Erythroblast (primary cell): ENCODE measurements at regions not wholly inside any gene's neighbourhood (a gene's known extent, or its start where the extent isn't known, plus 50 kb on each side); places are given as distances from the start of the nearest gene placed in this dataset.

Source experiments
- DNase-seq, 2 experiments: peaks; one replicate each; lab custom pipeline; 2025; lab: John Stamatoyannopoulos, UW
- GATA1 ChIP-seq: IDR thresholded peaks from 2 replicates; pipeline ENCODE4 v1.6.1; 2011; ENCODE audit warnings: low read depth, mild to moderate bottlenecking, control low read depth, low read length, moderate library complexity
- POLR2A ChIP-seq: IDR thresholded peaks from 2 replicates; pipeline ENCODE4 v1.6.1; 2011; ENCODE audit warnings: mild to moderate bottlenecking, low read length

GRCh38 chr14:40599725-40600124 lies 1007.0 kb upstream of the LRFN5 start:
- DNase-seq, result no peak

GRCh38 chr14:40581264-40581663 lies 1025.4 kb upstream of the LRFN5 start:
- TF ChIP-seq POLR2A (no peak), GATA1 (no peak)
- DNase-seq, result no peak

More at GRCh38 chr14:40599725-40600124, 1007.0 kb upstream of the LRFN5 start:
- TF ChIP-seq GATA1, result no peak
- TF ChIP-seq POLR2A, result no peak

DNA sequence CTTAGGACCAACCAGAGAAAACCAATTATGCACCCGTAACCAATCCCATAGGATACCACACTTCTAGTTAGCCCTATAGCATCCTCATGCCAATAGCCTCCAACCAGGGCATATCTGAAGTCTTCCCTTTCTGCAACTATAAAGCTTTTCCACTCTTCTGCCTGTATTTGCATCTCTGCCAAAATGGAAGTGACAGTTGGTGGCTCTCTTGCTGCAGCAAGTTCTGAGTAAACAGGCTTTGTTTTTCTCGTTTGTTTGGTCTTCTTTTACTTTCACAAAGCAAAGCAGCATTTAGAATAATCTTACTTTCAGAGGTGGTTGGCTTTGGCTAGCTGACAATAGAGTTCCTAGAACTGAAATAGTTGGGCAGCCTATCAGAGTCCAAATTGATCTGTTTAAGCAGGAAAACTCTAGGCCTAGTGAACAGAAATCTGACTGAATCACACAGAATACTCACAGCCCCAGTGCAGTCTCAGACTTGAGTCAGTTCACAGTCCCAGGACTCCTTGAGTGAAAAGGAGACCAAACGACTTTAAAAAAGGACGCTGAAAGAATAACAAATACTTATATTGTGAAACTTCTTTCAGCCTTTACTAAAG lies 1029.7 kb upstream of the LRFN5 start:
- TF ChIP-seq GATA1, result no peak
- no peak for TF ChIP-seq POLR2A
- no peak for DNase-seq

- no peak for DNase-seq
- TF ChIP-seq GATA1, result no peak
- no peak for TF ChIP-seq POLR2A
Observed at GRCh38 chr14:40574780-40575179, 1031.9 kb upstream of the LRFN5 start.

DNA sequence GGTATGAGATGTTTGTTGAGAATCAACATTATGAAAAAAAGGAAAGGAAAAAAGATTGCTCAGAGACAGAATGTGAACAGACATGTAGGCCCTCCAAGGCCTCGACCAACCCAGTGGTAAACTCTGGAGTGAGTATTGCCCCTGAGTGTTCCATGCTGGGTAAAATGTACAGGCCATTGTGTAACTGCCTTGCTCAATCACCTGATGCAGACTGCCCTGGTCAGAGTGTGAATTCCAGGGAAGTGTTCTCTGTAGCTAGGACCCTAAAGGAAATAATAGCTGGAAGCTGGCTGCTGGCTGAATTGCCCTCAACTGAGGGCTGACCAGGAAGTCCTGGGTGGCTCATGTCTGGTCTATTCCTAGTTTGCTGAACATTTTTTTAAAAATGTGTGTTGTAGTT lies 1081.4 kb upstream of the LRFN5 start:
- TF ChIP-seq POLR2A (no peak), GATA1 (no peak)
- DNase-seq, result no peak

GRCh38 chr14:40523123-40523522 lies 1083.6 kb upstream of the LRFN5 start:
- DNase-seq, result no peak
- TF ChIP-seq POLR2A (no peak), GATA1 (no peak)

DNA sequence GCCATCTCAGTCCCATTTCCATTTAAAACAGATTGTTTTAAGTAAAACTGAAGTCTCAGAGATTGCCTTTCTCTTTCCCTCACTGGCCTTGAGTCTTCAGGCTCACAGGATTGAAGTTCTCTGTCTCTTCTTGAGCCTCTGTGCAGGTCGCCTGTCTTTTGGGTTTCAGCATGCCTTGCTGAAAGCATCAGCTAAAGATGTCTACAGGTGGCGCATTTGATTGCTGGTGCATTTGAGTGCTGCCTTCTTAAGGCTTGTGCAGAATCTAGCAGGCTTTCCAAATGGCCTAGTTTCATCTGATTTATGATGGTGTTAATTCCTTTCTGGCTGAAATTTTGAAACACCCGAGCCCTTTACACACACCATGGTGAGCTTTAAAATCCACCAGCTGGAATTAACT lies 1062.2 kb upstream of the FBXO33 start:
- TF ChIP-seq GATA1, result no peak
- TF ChIP-seq POLR2A, result no peak
- DNase-seq, result no peak

DNA sequence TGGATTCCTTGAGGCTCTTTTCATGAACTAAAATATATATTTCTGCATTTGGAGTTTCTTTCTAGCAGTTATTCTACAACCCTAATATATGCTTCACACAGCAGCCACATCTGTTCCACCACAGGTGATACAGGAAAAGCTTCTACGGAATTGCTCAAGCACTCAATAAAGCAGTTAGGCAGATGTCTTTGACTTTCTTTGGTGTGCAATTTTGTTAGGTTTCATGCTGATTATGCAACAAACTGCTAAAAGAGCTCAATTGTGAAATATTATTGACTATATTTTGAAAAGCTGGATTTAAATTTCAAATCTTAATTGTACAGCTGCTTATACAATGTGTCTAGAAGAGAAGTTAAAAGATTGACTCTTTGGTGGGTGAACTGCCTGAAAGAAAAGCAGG lies 1055.6 kb upstream of the FBXO33 start:
- TF ChIP-seq POLR2A (no peak), GATA1 (no peak)
- no peak for DNase-seq

- DNase-seq, result no peak
- no peak for TF ChIP-seq GATA1
Observed at GRCh38 chr14:40485688-40486087, 1053.5 kb upstream of the FBXO33 start.

DNA sequence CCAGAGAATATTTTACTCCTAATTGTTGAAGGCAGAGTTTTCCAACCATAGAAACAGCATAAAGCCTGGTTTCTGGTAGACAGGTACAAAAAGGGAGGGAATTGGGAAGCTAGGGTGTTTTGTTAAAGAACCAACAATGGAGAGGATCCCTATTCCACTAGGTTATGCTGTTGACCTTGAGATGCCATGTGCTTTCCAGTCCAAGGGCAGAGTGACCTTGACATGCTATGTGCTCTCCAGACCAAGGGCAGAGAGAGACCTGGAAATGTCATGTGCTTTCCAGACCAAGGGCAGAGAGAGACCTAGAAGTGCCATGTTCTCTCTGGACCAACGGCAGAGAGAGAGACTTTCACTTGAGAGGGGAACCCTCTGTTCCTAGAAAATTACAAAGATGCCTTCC lies 1043.8 kb upstream of the FBXO33 start:
- no peak for DNase-seq
- TF ChIP-seq POLR2A (no peak), GATA1 (no peak)

DNA sequence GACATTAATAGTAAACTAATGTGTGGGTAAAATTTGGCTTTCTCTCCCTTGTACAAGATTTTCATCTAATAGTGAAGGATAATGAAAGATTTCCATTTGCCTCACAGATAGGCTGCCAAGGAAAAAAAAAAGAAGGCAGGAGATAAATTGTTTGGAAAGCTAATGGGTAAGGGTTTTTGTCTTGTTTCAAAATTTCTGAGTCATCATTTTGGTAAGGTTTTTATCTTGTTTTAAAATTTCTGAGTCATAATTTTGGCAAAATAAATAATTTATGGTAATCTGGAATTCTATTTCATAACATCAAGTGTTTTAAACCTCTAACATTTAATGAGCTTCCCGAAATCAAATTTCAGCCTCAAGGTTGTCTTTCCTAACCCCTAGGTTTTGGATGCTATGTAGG lies 1035.7 kb upstream of the FBXO33 start:
- DNase-seq, result no peak
- TF ChIP-seq POLR2A (no peak), GATA1 (no peak)

GRCh38 chr14:40464531-40464930 lies 1032.3 kb upstream of the FBXO33 start:
- no peak for DNase-seq
- no peak for TF ChIP-seq POLR2A
- TF ChIP-seq GATA1, result no peak

GRCh38 chr14:40463886-40464285 lies 1031.7 kb upstream of the FBXO33 start:
- DNase-seq, result no peak
- no peak for TF ChIP-seq GATA1
- TF ChIP-seq POLR2A, result no peak

DNA sequence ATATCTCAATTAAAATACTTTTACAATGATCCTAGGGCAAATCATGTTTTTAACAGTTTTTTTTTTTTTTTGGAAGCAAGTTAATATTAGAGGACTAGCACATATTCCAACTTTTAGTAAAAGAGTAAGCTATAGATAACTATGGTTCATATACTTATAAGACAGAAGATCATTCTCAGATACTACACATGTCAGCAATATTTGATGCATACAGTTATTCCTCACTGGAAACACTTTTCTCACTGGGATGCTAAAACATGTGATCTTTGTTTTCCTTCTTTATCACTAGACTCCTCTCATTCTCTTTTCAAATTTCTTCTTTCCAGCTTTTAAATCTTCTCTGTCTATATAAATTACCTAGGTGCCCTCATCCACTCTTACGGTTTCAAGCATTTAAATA lies 1020.4 kb upstream of the FBXO33 start:
- DNase-seq, result no peak
- TF ChIP-seq GATA1 (no peak), POLR2A (no peak)

GRCh38 chr14:40447017-40447416 lies 1014.8 kb upstream of the FBXO33 start:
- DNase-seq, result no peak
- no peak for TF ChIP-seq GATA1
